DOHH2 (cell line): ENCODE measurements at regions not wholly inside any gene's neighbourhood (a gene's known extent, or its start where the extent isn't known, plus 50 kb on each side); places are given as distances from the start of the nearest gene placed in this dataset.

Source experiments
- EZH2phosphoT487 ChIP-seq: fragments of 200-600 bp; sonication (generic); IDR thresholded peaks from 2 replicates; pipeline ENCODE4 v1.6.1; 2017; ENCODE audit warnings: borderline replicate concordance, mild to moderate bottlenecking, antibody characterized with exemption, low read length, moderate library complexity, mixed read lengths
- TF ChIP-seq, protein P1 (sequence below): fragments of 200-600 bp; sonication (generic); IDR thresholded peaks from one replicate; pipeline ENCODE4 v1.5.1; 2014; ENCODE audit warnings: antibody characterized with exemption, mild to moderate bottlenecking, low read depth, low read length; ENCODE audit not compliant: poor library complexity, severe bottlenecking

DNA sequence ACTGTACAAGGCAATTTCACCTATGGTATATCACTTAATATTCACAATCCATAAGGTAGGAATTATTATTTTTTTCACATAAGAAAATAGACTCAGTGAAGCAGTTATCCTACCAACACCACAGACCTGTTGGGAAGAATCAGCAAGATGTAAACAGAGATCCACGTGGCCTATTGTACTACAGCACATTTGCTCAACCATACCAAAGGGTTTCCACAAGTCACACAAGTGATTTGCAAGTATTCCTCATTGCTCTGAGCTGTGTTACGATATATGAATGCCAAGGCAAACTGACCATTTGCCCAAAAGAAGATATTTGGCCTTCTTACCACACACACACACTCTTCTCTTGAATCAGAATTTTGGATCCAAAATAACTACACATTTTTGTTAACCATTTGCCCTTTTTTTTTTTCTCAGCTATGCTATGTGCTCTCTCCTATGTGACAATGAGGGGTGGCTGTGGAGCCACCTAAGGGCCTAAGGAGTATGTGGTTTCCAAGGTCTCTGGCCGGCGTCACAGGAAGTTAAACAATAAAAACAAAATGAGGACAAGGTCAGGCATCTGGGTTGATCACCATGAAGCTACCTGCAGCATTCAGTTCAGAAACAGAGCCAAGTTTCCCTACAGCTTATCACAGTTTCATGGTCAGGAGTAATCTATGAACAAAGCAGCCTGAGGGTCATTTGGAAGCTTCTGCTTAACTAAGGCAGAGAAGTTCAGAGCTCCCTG, 171.0 kb upstream of the FREM1 start:
- TF ChIP-seq, protein P1, sequence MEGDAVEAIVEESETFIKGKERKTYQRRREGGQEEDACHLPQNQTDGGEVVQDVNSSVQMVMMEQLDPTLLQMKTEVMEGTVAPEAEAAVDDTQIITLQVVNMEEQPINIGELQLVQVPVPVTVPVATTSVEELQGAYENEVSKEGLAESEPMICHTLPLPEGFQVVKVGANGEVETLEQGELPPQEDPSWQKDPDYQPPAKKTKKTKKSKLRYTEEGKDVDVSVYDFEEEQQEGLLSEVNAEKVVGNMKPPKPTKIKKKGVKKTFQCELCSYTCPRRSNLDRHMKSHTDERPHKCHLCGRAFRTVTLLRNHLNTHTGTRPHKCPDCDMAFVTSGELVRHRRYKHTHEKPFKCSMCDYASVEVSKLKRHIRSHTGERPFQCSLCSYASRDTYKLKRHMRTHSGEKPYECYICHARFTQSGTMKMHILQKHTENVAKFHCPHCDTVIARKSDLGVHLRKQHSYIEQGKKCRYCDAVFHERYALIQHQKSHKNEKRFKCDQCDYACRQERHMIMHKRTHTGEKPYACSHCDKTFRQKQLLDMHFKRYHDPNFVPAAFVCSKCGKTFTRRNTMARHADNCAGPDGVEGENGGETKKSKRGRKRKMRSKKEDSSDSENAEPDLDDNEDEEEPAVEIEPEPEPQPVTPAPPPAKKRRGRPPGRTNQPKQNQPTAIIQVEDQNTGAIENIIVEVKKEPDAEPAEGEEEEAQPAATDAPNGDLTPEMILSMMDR = no peak
- TF ChIP-seq EZH2phosphoT487 = no peak
